ENCODE measurements at regions not wholly inside any gene's neighbourhood (a gene's known extent, or its start where the extent isn't known, plus 50 kb on each side); places are given as distances from the start of the nearest gene placed in this dataset.

DNA sequence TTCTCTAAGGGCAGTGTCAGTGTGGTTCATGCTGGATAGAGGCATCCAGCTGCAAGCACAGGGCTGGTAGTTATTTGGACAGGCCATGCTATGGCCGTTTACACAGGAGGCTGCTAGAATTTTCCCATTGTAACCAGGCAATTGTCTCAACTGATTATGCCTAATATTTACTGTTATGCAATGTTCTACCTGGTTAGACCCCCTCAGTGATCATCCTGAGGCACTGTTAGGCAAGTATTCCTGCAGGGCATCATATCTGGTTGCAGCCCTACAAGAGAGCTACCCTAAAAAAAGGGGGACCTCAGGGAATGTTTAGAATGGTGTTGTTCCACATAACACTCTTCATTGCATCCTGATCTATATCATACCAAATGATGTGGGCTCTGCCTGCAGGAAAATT lies 1124.6 kb downstream of the JRKL start:
- CTCF ChIA-PET, result no interaction called here

DNA sequence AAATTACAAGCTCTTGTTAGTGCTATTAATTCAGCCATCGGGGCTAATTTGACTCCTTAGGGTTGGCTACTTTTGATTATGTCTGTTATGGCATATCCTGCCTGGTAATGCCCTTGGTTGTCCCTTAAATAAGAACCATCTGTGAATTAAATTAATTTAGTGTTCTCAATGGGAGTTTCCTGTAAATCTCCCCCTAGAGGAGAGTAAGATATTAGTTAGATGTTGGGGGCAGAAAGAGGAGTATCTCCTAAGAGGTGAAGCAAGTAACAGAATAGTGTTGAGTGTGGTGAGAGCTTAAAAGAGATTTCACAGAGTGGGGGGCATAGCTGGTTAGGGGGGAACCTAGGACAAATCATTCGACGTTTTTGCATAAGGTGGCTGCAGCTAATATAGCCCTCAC lies 1126.9 kb downstream of the JRKL start:
- no peak overlapping the region for H3K4me3 ChIP-seq (ENCODE audit: low read depth, low read length)
- TF ChIP-seq, protein P1, sequence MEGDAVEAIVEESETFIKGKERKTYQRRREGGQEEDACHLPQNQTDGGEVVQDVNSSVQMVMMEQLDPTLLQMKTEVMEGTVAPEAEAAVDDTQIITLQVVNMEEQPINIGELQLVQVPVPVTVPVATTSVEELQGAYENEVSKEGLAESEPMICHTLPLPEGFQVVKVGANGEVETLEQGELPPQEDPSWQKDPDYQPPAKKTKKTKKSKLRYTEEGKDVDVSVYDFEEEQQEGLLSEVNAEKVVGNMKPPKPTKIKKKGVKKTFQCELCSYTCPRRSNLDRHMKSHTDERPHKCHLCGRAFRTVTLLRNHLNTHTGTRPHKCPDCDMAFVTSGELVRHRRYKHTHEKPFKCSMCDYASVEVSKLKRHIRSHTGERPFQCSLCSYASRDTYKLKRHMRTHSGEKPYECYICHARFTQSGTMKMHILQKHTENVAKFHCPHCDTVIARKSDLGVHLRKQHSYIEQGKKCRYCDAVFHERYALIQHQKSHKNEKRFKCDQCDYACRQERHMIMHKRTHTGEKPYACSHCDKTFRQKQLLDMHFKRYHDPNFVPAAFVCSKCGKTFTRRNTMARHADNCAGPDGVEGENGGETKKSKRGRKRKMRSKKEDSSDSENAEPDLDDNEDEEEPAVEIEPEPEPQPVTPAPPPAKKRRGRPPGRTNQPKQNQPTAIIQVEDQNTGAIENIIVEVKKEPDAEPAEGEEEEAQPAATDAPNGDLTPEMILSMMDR (IDR thresholded peaks at IDR 0.05; ENCODE audit: insufficient read depth, low read length, missing control alignments), result no peak
- ChIA-PET CTCF (no interaction called here), POLR2A (no interaction called here)
- no peak for DNase-seq (ENCODE audit: low read depth, low spot score)

More for the DNA sequence above, 1124.6 kb downstream of the JRKL start:
- DNase-seq (ENCODE audit: low read depth, low spot score), result no peak
- POLR2A ChIA-PET, result no interaction called here
- H3K4me3 ChIP-seq (ENCODE audit: low read depth, low read length), result no peak overlapping the region
- TF ChIP-seq, protein P1 (IDR thresholded peaks at IDR 0.05; ENCODE audit: insufficient read depth, low read length, missing control alignments), result no peak

DNA sequence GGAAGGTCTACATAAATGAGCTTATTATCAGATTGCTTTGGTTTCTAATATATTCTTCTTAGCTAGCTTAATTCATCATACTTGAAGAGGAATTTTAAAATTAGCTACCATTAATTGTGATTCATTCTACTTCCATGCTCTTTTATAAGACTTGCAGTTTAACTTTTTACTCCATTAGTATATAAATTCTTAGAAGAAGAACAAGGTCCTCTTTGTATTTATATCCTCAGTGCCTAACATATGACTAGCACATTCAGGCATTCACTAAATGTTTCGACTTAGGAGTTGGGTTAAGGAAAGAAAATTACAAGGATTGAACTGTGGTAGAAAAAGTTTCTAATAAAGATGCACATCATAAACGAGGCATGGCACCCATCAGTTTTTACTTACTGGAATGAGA lies 1135.5 kb downstream of the JRKL start:
- CTCF ChIA-PET, result no interaction called here
- H3K4me3 ChIP-seq (ENCODE audit: low read depth, low read length), result no peak overlapping the region
- POLR2A ChIA-PET, result no interaction called here
- no peak for DNase-seq (ENCODE audit: low read depth, low spot score)
- TF ChIP-seq, protein P1 (IDR thresholded peaks at IDR 0.05; ENCODE audit: insufficient read depth, low read length, missing control alignments), result no peak

DNA sequence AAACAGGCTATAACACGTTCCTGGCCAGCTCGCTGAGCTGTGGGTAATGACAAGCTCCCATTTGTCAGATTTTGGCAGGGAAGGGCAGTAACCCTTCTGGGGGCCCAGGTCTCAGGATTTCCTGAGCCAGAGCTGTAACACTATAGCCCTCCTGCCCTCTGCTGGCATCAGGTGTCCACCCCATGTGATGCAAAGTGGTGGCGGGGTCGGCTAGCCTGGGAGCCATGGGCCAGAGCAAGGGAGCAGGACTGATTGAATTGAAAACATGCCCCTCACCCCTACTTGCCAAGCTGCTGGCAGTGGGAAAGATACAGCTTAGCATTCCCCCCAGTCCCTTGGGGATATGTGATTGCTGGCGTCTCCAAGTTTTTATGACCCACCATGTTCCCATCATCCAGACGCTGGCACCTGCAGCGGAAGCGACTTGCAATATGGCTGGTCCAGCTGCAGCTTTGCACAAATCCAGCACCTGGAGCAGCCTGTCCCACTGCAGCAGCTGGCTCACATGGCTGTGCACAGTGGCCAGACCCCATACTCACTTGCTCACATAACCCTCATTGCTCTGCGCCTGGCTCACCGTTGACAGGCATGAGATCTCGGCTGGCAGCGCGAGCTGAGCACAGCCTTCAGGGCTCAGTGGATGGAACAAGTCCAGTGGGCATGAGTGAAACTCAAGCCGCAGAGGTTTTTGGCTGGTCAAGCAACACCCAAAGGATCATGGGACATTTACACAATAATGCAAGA lies 1147.8 kb downstream of the JRKL start:
- H3K4me3 ChIP-seq (ENCODE audit: low read depth, low read length), result no peak overlapping the region
- DNase-seq (ENCODE audit: low read depth, low spot score), result no peak
- ChIA-PET CTCF (no interaction called here), POLR2A (no interaction called here)
- TF ChIP-seq, protein P1 (IDR thresholded peaks at IDR 0.05; ENCODE audit: insufficient read depth, low read length, missing control alignments), result no peak

DNA sequence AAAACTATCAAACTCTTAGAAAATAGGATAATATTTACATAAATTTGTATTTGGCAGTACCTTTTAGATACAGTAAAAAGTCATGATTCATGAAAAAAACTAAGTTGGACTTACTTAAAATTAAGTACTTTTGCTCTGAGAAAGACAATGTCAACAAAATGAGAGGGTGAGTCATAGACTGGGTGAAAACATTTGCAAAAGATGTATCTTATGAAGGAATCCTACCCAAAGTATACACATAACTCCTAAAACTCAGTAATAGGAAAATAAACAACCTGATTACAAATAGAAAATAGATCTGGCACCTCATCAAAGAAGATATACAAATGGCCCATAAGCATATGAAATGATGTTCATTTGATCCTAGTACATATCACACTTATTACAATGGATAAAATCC lies 1154.6 kb downstream of the JRKL start:
- ChIA-PET CTCF (no interaction called here), POLR2A (no interaction called here)
- TF ChIP-seq, protein P1 (IDR thresholded peaks at IDR 0.05; ENCODE audit: insufficient read depth, low read length, missing control alignments), result no peak
- no peak for DNase-seq (ENCODE audit: low read depth, low spot score)
- H3K4me3 ChIP-seq (ENCODE audit: low read depth, low read length), result no peak overlapping the region

DNA sequence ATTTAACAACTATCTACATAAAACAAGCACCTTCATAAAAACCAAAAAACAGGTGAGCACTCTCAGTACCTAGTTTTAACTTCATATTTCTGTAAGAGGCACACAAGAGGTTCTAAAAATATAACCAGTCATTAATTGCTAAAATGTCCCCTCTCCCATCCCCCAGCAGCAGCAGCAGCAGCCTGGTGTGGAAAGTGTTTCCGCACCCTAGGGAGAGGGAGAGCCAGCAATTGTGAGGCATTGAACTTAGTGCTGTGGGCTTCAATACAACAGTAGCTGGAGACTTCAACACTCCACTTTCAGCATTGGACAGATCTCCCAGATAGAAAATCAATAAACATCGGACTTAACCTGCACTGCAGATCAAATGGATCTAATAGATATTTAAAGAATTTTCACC lies 1158.5 kb downstream of the JRKL start:
- H3K4me3 ChIP-seq (ENCODE audit: low read depth, low read length), result no peak overlapping the region
- CTCF ChIA-PET, result no interaction called here
- TF ChIP-seq, protein P1 (IDR thresholded peaks at IDR 0.05; ENCODE audit: insufficient read depth, low read length, missing control alignments), result no peak
- POLR2A ChIA-PET, result no interaction called here
- no peak for DNase-seq (ENCODE audit: low read depth, low spot score)
